ENCODE measurements at regions not wholly inside any gene's neighbourhood (a gene's known extent, or its start where the extent isn't known, plus 50 kb on each side); places are given as distances from the start of the nearest gene placed in this dataset.

DNA sequence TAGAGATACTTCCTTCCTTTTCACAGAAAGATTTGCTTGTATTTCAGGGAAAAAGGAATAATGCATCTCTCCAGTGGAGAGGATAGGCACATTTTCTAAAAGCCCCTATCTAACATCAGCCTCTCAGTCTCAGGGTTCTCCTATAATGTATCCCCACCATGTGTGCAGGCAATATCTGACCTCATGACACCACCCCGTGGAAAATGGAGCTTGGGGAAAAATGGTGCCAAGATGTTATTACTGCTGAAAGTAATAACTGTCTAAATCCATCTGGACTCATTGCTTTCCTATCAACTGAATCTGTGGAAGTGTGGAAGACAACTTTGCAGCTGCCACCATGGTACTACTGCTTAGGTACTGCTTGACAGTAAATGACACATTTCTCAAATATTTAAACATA is 574.3 kb downstream of the LRRC70 start:
- Mint-ChIP-seq H3K9me3 (peaks cover 2% of the 10 kb centered on the region), H3K4me3 (no peak overlapping the region), H3K4me1 (no peaks in the 10 kb centered on the region), H3K36me3 (ENCODE audit: low read depth) (no peaks in the 10 kb centered on the region), H3K27ac (ENCODE audit: unreplicated experiment) (no peak overlapping the region), H3K27me3 (ENCODE audit: low read depth) (no peaks in the 10 kb centered on the region)
- TF ChIP-seq, protein P1, sequence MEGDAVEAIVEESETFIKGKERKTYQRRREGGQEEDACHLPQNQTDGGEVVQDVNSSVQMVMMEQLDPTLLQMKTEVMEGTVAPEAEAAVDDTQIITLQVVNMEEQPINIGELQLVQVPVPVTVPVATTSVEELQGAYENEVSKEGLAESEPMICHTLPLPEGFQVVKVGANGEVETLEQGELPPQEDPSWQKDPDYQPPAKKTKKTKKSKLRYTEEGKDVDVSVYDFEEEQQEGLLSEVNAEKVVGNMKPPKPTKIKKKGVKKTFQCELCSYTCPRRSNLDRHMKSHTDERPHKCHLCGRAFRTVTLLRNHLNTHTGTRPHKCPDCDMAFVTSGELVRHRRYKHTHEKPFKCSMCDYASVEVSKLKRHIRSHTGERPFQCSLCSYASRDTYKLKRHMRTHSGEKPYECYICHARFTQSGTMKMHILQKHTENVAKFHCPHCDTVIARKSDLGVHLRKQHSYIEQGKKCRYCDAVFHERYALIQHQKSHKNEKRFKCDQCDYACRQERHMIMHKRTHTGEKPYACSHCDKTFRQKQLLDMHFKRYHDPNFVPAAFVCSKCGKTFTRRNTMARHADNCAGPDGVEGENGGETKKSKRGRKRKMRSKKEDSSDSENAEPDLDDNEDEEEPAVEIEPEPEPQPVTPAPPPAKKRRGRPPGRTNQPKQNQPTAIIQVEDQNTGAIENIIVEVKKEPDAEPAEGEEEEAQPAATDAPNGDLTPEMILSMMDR (conservative IDR thresholded peaks at IDR 0.05) = no peak
- DNase-seq (ENCODE audit: low read depth, low spot score) = no peak

DNA sequence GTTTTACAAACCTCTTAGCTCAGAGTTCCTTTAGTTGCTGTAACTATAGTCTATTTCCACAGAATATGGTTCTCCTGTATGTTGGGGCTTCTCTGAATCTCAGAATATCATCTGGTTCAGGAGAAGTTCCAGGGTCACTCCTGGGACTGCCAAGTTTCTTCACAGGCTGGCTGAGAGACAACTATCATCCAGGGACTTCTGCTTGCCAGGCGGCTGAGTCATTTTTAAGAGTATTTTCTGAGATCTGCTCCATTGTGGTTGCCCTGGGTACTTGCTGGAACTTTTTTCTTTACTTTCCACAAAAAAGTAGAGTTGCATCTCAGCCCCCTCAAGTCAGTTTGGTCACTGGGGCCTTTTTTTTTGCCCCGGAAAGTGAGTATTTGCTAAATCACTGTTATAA is 566.5 kb downstream of the LRRC70 start:
- Mint-ChIP-seq H3K4me3 (no peak overlapping the region), H3K27ac (ENCODE audit: unreplicated experiment) (no peak overlapping the region), H3K9me3 (peaks cover 2% of the 10 kb centered on the region), H3K36me3 (ENCODE audit: low read depth) (no peaks in the 10 kb centered on the region), H3K27me3 (ENCODE audit: low read depth) (no peaks in the 10 kb centered on the region), H3K4me1 (no peaks in the 10 kb centered on the region)
- DNase-seq (ENCODE audit: low read depth, low spot score) = no peak
- TF ChIP-seq, protein P1 (conservative IDR thresholded peaks at IDR 0.05) = no peak

DNA sequence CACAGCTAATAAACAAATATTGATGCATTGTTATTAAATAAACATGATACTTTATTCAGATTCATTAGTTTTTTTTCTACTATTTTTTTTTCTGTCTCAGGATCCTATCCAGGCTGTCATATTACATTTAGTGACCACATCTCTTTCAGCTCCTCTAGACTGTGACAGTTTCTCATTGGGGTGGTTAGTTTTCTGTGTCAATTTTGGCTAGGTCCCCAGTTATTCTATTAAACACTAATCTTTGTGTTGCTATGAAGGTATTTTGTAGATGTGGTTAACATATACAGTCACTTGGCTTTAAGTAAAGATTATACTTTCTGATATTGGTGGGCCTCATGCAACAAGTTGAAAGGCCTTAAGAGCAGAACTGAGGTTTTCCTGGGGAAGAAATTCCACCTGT is 563.0 kb downstream of the LRRC70 start:
- Mint-ChIP-seq H3K4me1 (no peaks in the 10 kb centered on the region), H3K9me3 (no peaks in the 10 kb centered on the region), H3K27ac (ENCODE audit: unreplicated experiment) (no peak overlapping the region), H3K27me3 (ENCODE audit: low read depth) (peaks cover 3% of the 10 kb centered on the region), H3K4me3 (no peak overlapping the region), H3K36me3 (ENCODE audit: low read depth) (no peaks in the 10 kb centered on the region)
- DNase-seq (ENCODE audit: low read depth, low spot score) = no peak
- TF ChIP-seq, protein P1 (conservative IDR thresholded peaks at IDR 0.05) = no peak

DNA sequence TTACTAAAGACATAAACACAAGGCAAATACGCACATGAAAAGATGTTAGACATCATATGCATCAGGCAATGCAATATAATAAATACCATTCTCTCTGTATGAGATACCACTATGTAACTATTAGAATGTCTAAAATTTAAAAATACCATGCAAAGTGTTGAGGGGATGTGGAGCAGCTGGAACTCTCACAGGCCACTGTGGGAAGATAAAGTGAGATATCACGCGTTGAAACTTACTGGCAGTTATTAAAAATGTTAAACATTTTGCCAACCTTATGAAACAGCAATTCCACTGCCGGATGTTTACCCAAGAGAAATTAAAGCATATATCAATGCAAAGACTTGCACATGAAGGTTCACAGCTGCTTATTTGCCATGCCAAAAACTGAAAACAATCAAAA is 556.7 kb downstream of the LRRC70 start:
- no peaks in the 10 kb centered on the region for H3K36me3 Mint-ChIP-seq (ENCODE audit: low read depth)
- no peak overlapping the region for H3K4me3 Mint-ChIP-seq
- no peaks in the 10 kb centered on the region for H3K4me1 Mint-ChIP-seq
- TF ChIP-seq, protein P1 (conservative IDR thresholded peaks at IDR 0.05) = no peak
- no peak for DNase-seq (ENCODE audit: low read depth, low spot score)
- no peak overlapping the region for H3K27ac Mint-ChIP-seq (ENCODE audit: unreplicated experiment)
- H3K9me3 Mint-ChIP-seq = no peaks in the 10 kb centered on the region
- peaks cover 3% of the 10 kb centered on the region for H3K27me3 Mint-ChIP-seq (ENCODE audit: low read depth)

DNA sequence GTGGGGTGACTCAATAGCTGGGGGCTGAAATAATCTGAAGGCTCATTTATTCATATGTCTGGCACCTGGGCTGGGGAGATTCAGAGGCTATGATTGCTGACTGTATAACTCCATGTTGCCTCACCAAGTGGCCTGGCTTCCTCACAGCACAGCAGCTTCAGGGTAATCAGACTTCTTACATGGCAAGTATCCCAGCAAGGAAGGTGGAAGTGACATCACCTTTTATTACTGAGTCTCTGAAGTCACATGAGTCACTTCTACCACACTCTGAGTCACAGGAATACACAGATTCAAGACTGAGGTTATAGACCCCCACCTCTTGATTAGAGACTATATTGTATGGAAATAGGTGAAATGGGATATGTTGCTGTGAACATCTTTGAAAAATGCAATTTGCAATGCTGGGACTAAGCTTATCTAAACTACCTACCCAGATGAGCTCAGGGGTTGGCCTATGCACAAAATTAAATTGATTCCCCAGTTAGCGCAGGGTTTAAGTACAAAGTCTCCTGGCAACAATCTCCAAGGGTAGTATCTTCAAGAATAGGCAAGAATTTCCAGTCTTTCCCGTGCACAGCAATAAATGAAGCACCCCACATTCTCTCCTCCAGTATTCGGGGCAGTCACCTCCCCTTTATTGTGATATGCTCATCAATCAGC is 553.1 kb downstream of the LRRC70 start:
- H3K4me1 Mint-ChIP-seq = peaks cover 5% of the 10 kb centered on the region
- no peaks in the 10 kb centered on the region for H3K36me3 Mint-ChIP-seq (ENCODE audit: low read depth)
- no peak overlapping the region for H3K4me3 Mint-ChIP-seq
- H3K27me3 Mint-ChIP-seq (ENCODE audit: low read depth) = no peaks in the 10 kb centered on the region
- TF ChIP-seq, protein P1 (conservative IDR thresholded peaks at IDR 0.05) = no peak
- no peak for DNase-seq (ENCODE audit: low read depth, low spot score)
- no peaks in the 10 kb centered on the region for H3K9me3 Mint-ChIP-seq
- no peak overlapping the region for H3K27ac Mint-ChIP-seq (ENCODE audit: unreplicated experiment)
